HG02884 (cell line): ENCODE measurements at regions not wholly inside any gene's neighbourhood (a gene's known extent, or its start where the extent isn't known, plus 50 kb on each side); places are given as distances from the start of the nearest gene placed in this dataset.

Source experiments
- ATAC-seq: cut with Tn5 transposase; IDR thresholded peaks from one replicate; pipeline ENCODE4 v1.9.1; 2021; ENCODE audit warnings: mild to moderate bottlenecking, moderate library complexity; ENCODE audit not compliant: unreplicated experiment

DNA sequence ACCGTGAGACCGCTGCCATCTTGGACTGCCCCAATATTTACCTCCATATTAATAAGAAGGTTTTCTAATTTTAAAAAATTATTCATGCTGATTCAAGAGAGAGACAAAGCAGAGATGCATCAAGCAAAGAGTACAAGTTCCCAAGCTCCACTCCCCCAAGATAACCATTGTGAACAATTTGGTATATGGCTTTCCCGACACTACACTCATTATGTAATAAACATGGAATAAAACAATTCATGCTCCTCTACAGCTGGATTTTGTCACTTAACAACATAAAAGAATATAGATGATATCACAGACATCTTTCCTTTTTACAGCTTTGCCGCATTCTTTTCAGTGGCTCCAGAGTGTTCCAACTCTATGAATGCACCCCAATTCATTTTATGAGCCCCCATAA, 307.6 kb downstream of the FGFR2 start:
- ATAC-seq = no peak

DNA sequence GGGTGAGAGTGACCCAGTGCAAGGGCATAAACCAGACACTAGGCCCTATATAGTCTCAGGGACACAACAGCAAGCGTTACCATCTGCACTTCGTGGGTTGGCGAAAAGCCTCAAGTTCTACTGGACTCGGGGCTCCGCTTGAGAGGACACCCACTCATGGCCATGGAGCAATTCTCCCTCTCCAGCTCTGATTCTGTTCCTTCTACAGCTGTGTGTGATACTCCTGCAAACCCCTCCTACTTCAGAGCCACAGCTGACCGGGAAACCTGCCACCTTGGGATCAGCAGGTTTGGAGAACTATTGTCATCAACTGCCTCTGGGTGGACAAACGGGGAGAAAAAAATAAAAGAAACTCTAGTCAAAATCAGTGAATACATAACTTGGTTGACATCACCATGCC, 306.9 kb downstream of the FGFR2 start:
- no peak for ATAC-seq

GRCh38 chr10:121291823-121292222, 306.4 kb downstream of the FGFR2 start:
- ATAC-seq = no peak

GRCh38 chr10:121292321-121292720, 305.9 kb downstream of the FGFR2 start:
- no peak for ATAC-seq

DNA sequence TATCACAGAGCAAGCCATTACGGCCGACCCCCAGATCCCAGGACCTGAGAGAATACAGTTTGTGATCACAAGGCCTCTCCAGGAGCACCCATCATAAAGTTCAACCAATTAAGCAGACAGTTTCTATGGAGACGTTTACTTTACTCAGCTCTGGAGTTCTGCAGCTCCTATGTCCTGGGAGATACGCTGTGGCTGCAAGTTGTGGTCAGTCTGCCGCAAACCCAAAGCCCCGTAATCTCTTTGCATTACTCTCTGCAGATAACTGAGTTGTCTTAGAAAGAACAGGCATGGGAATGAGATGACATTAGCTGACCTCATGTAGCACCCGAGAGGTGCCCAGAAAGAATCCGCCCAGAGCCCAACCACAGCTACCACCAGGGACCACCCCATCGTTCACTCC, 305.1 kb downstream of the FGFR2 start:
- no peak for ATAC-seq

GRCh38 chr10:121294630-121295029, 303.6 kb downstream of the FGFR2 start:
- no peak for ATAC-seq

GRCh38 chr10:121296378-121296777, 301.9 kb downstream of the FGFR2 start:
- ATAC-seq = no peak

GRCh38 chr10:121296881-121297585, 301.2 kb downstream of the FGFR2 start:
- ATAC-seq = no peak

GRCh38 chr10:121300723-121301122, 297.5 kb downstream of the FGFR2 start:
- ATAC-seq = no peak

DNA sequence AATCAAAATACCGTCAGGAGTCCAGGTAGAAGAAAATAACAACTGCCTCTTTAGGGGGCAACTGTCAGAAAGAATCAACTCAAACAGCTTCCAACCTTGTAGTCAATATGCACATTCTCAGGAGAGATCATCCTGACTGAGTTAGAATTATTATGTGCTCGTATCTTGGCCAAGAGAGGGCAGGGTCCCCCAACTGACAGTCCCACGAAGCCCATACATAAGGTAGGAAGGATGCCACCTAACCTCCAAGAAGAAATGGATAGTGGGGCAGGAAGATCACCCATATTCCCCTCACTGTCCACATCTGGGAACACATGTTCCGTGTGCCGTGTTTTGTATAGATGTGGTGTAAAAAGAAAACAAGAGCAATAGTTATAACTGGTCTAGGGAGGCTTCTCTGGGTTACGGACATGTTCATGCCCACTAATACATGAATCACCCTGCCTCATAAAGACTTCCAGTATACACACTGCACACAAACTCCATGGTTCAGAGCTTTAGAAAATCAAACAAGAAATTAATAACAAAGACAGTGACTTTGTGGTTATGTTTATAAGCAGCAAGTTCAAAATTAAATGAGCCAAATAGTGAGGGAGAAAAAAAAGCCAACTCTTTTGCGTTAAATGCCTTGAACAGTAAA, 295.6 kb downstream of the FGFR2 start:
- no peak for ATAC-seq

DNA sequence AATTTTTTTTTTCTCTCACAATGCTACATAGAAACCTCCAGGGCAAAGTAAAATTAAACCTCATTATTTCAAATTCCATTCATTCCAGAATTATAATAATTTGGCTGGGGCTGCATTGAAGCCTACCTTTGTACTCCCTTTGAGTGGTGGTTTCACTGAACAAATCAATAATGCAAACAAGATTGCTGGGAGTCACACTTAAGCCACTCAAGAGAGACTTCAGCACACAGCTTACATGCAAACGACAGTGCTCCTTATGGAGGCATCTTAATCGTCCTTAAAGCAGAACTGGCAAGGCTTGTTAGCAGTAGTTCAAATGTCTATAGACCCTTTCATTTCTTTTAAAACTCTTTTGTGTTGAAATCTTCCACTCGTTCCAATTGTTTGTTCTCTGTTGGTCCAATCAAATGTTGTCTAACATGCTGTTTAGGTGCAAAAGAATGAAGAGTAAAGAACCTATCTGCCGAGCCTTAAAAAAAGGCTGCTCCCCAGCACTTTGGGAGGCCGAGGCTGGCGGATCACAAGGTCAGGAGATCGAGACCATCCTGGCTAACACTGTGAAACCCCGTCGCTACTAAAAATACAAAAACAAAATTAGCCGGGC, 294.9 kb downstream of the FGFR2 start:
- no peak for ATAC-seq

DNA sequence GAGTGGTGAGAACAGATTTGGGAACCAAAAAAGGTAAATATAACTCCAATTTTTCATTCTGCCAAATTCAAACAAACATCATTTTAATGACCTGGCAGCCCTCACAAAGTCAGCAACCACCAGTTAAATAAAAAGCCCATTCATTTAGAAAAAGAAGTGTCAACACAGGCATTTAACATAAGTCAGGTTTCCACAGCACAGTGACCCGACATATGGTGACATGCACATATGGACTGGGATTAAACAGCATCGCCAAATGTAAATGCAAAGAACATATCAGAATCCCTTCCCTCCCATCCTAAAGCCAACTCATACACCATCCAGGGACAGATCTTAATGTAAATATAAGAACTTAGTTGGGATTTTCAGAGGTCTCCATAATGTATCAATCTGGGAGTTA, 293.2 kb downstream of the FGFR2 start:
- no peak for ATAC-seq

DNA sequence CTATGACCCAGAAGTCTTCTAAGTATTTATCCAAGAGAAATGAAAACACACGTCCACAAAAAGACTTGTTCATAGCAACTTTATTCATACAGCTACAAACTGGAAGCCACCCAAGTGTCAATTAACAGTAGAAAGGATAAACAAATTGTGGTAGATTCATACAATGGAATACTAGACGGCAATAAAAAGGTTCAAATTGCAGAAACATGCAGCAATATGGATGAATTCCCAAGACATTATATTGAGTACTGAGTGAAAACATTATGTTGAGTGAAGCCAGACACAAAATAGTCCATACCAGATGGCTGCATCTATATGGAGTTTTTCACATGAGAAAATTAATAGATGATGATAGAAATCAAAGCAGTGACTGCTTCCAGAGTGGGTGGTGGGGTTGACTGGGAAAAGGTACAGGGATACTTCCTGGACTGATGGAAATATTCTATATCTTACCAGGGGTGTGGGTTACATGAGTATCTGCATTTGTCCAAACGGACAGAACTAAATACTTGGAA, 292.0 kb downstream of the FGFR2 start:
- no peak for ATAC-seq

- ATAC-seq = no peak
Observed at GRCh38 chr10:121307411-121307980, 290.7 kb downstream of the FGFR2 start.

- ATAC-seq = no peak
Observed at GRCh38 chr10:121308020-121308419, 290.2 kb downstream of the FGFR2 start.

GRCh38 chr10:121309164-121309563, 289.1 kb downstream of the FGFR2 start:
- no peak for ATAC-seq

- no peak for ATAC-seq
Observed at GRCh38 chr10:121310151-121310711, 288.0 kb downstream of the FGFR2 start.

DNA sequence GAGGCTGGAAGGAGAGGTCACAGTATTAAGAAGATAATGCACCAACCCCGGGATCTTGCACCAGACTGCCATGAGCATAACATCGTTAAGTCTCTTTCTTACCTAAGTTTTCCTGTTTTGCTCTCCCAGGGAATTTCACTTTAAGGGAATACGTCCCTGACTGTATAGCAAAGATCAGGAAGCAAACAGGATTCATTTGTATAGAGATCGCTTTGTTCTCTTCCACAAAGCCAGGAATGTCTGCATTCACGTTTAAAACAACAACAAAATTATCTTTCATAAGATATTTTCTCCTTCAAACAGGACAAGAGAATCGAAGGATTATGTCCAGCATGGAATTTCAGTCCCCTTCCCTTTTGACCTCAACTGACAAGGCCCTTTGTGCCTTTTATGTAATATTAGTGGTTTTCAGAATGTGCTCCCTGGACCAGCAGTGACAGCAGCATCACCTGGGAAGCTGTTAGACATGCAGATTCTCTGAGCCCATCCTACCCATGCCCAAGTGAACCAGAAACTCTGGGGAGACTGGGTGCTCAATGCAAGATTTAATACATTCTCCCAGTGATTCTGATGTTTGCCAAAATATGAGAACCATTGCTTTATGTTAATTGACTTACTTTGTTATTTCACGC, 286.3 kb downstream of the FGFR2 start:
- no peak for ATAC-seq

DNA sequence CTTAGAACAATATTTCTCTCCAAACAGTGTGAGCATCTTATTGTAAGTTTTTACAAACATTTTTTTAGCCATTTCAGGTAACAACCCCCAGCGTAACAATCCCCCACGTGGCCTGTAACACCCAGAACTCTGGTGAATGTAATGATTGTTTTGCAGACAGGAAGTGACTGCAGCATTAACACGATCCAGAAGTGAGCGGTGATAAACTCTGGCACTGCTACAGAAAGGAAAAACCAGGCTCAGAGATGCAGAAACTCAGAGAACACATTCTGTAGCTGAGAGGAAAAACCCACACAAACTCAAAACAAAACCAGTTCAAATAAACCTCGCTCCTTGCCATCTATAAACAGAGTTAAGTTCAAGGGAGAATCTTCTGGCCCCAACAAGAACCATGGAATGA, 285.7 kb downstream of the FGFR2 start:
- no peak for ATAC-seq

DNA sequence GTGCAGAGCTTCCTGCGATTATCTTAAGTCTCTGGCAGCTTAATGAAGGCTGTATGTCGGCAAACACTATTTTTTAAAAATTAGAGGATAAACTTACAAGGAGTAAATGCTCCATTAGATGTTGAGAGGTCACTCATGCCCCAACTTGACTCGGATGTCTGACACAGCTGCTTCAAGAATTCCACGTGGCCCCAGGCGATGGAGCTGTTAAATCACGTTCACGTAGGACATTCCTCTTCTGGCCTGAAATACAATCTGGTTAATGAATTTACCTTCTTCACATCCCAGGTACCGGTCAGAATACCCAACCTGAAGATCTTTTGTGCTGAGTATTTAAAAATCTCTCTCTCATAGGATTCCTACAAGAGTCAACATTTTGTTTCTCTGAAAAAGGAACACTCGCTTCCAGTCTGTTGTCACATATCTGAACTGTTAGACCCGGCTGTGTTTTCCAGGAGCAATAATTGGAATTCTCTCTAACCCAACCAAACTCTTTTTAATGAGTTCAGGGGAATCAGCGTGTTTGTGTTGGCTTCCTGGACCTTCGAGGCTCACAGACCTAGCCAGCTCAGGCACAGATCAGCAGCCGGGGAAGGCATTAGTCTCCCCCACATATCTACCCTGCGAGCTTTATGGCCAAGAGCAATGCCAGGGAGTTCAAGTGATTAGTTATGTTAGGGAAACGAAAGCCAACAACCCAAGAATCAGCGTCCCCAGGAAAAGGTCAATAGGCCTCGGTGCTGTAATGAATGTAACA, 284.9 kb downstream of the FGFR2 start:
- no peak for ATAC-seq
